ENCODE measurements at regions not wholly inside any gene's neighbourhood (a gene's known extent, or its start where the extent isn't known, plus 50 kb on each side); places are given as distances from the start of the nearest gene placed in this dataset.

GRCh38 chr2:133636287-133636686 is 68.0 kb upstream of the NCKAP5 start:
- no peak for DNase-seq
- peaks cover 0 to 13% (median 5%) of the 10 kb centered on the region in 4 donors for H3K4me1 ChIP-seq
- no peak overlapping the region for H3K4me3 ChIP-seq
- 94 to 97% methylated on average over 2 of the region's 2 CpGs for WGBS, 2 donors
- H3K36me3 ChIP-seq = no peaks in the 10 kb centered on the region
- intact Hi-C loops (cut with DNase I) = no loop called here
- no peaks in the 10 kb centered on the region for H3K9me3 ChIP-seq
- no peak overlapping the region for H3K27ac ChIP-seq
- H3K27me3 ChIP-seq = no peaks in the 10 kb centered on the region
- TF ChIP-seq EP300 (IDR thresholded peaks at IDR 0.05) (no peak), CTCF (IDR thresholded peaks at IDR 0.05) (no peak), POLR2A (IDR thresholded peaks at IDR 0.05) (no peak), POLR2AphosphoS5 (IDR thresholded peaks at IDR 0.05) (no peak)

- H3K9me3 ChIP-seq = no peaks in the 10 kb centered on the region
- no peaks in the 10 kb centered on the region for H3K36me3 ChIP-seq
- intact Hi-C loops (cut with DNase I) = no loop called here
- no peak overlapping the region for H3K27ac ChIP-seq
- TF ChIP-seq POLR2A (IDR thresholded peaks at IDR 0.05) (no peak), CTCF (IDR thresholded peaks at IDR 0.05) (no peak), EP300 (IDR thresholded peaks at IDR 0.05) (no peak), POLR2AphosphoS5 (IDR thresholded peaks at IDR 0.05) (no peak)
- DNase-seq = no peak
- H3K4me1 ChIP-seq = peaks cover 0 to 16% (median 2%) of the 10 kb centered on the region in 4 donors
- H3K4me3 ChIP-seq = no peak overlapping the region
- H3K27me3 ChIP-seq = no peaks in the 10 kb centered on the region
These were observed 71.8 kb upstream of the NCKAP5 start for GRCh38 chr2:133640103-133640502.

GRCh38 chr2:133641497-133641896 is 73.2 kb upstream of the NCKAP5 start:
- Histone ChIP-seq H3K4me3 (no peak overlapping the region), H3K9me3 (no peaks in the 10 kb centered on the region), H3K27me3 (no peaks in the 10 kb centered on the region), H3K36me3 (no peaks in the 10 kb centered on the region), H3K4me1 (peaks cover 0 to 16% (median 2%) of the 10 kb centered on the region in 4 donors), H3K27ac (no peak overlapping the region)
- no peak for DNase-seq
- 14 to 37% methylated on average over 1 of the region's 1 CpG for whole genome bisulfite sequencing, 2 donors
- intact Hi-C loops (cut with DNase I) = no loop called here
- TF ChIP-seq EP300 (IDR thresholded peaks at IDR 0.05) (no peak), POLR2A (IDR thresholded peaks at IDR 0.05) (no peak), CTCF (IDR thresholded peaks at IDR 0.05) (no peak), POLR2AphosphoS5 (IDR thresholded peaks at IDR 0.05) (no peak)

- H3K4me3 ChIP-seq = no peak overlapping the region
- intact Hi-C loops (cut with DNase I) = no loop called here
- H3K27ac ChIP-seq = no peak overlapping the region
- no peak for TF ChIP-seq EP300 (IDR thresholded peaks at IDR 0.05)
- no peak for TF ChIP-seq POLR2A (IDR thresholded peaks at IDR 0.05)
- TF ChIP-seq CTCF (IDR thresholded peaks at IDR 0.05) = no peak
- TF ChIP-seq POLR2AphosphoS5 (IDR thresholded peaks at IDR 0.05) = no peak
- 77 to 84% methylated on average over 5 of the region's 5 CpGs for WGBS, 2 donors
- H3K9me3 ChIP-seq = no peaks in the 10 kb centered on the region
- no peaks in the 10 kb centered on the region for H3K27me3 ChIP-seq
- DNase-seq = no peak
- H3K4me1 ChIP-seq = peaks cover 0 to 16% (median 2%) of the 10 kb centered on the region in 4 donors
- no peaks in the 10 kb centered on the region for H3K36me3 ChIP-seq
These were observed 73.9 kb upstream of the NCKAP5 start for GRCh38 chr2:133641942-133642725.

- intact Hi-C loops (cut with DNase I) = no loop called here
- H3K4me3 ChIP-seq = no peak overlapping the region
These were observed 74.5 kb upstream of the NCKAP5 start for GRCh38 chr2:133642791-133643191.

More at GRCh38 chr2:133642791-133643191, 74.5 kb upstream of the NCKAP5 start:
- no peaks in the 10 kb centered on the region for H3K27me3 ChIP-seq
- H3K36me3 ChIP-seq = no peaks in the 10 kb centered on the region
- TF ChIP-seq EP300 (IDR thresholded peaks at IDR 0.05) (no peak), CTCF (IDR thresholded peaks at IDR 0.05) (no peak), POLR2AphosphoS5 (IDR thresholded peaks at IDR 0.05) (no peak), POLR2A (IDR thresholded peaks at IDR 0.05) (no peak)
- no peak for DNase-seq
- no peaks in the 10 kb centered on the region for H3K9me3 ChIP-seq
- peaks cover 0 to 16% (median 2%) of the 10 kb centered on the region in 4 donors for H3K4me1 ChIP-seq
- H3K27ac ChIP-seq = no peak overlapping the region
